ENCODE measurements at regions not wholly inside any gene's neighbourhood (a gene's known extent, or its start where the extent isn't known, plus 50 kb on each side); places are given as distances from the start of the nearest gene placed in this dataset.

GRCh38 chr11:69956669-69957190, 121.4 kb upstream of the ANO1 start:
- intact Hi-C loops (cut with DNase I) = no loop called here
- ATAC-seq = no peak
- no peak for DNase-seq

GRCh38 chr11:69957849-69958248, 120.3 kb upstream of the ANO1 start:
- intact Hi-C loops (cut with DNase I) = no loop called here
- DNase-seq = no peak
- ATAC-seq = no peak

- intact Hi-C loops (cut with DNase I) = no loop called here
- ATAC-seq (no peak), DNase-seq (no peak)
Observed at GRCh38 chr11:69958308-69958707, 119.8 kb upstream of the ANO1 start.

- intact Hi-C loops (cut with DNase I) = no loop called here
- DNase-seq (no peak), ATAC-seq (no peak)
Observed at GRCh38 chr11:69959461-69959860, 118.7 kb upstream of the ANO1 start.

- intact Hi-C loops (cut with DNase I) = no loop called here
- ATAC-seq (no peak), DNase-seq (no peak)
Observed at GRCh38 chr11:69961738-69962137, 116.4 kb upstream of the ANO1 start.

GRCh38 chr11:69962152-69962551, 116.0 kb upstream of the ANO1 start:
- ATAC-seq = peak in 1 of 2 donors; percentile 31
- DNase-seq = peak; percentile 52
- intact Hi-C loops (cut with DNase I) = no loop called here

- ATAC-seq (no peak), DNase-seq (no peak)
- intact Hi-C loops (cut with DNase I) = no loop called here
Observed at GRCh38 chr11:69963533-69964246, 114.4 kb upstream of the ANO1 start.

GRCh38 chr11:69964247-69964643, 113.9 kb upstream of the ANO1 start:
- DNase-seq = no peak
- intact Hi-C loops (cut with DNase I) = no loop called here
- ATAC-seq = no peak

GRCh38 chr11:69965821-69966582, 112.1 kb upstream of the ANO1 start:
- no peak for ATAC-seq
- DNase-seq = no peak

GRCh38 chr11:69966583-69966835, 111.6 kb upstream of the ANO1 start:
- intact Hi-C loops (cut with DNase I) = no loop called here
- DNase-seq (no peak), ATAC-seq (no peak)

More at GRCh38 chr11:69965821-69966582, 112.1 kb upstream of the ANO1 start:
- intact Hi-C loops (cut with DNase I) = no loop called here

GRCh38 chr11:69966910-69967483, 111.1 kb upstream of the ANO1 start:
- no peak for ATAC-seq
- no peak for DNase-seq
- intact Hi-C loops (cut with DNase I) = no loop called here

- ATAC-seq (no peak), DNase-seq (no peak)
- intact Hi-C loops (cut with DNase I) = no loop called here
Observed at GRCh38 chr11:69967484-69967883, 110.6 kb upstream of the ANO1 start.

- peak in 1 of 2 donors; percentile 47 for ATAC-seq
- intact Hi-C loops (cut with DNase I) = no loop called here
- DNase-seq = peak; percentile 46
Observed at GRCh38 chr11:69968396-69969347, 109.4 kb upstream of the ANO1 start.

- intact Hi-C loops (cut with DNase I) = no loop called here
- DNase-seq = no peak
- ATAC-seq = no peak
Observed at GRCh38 chr11:69969890-69970784, 108.0 kb upstream of the ANO1 start.

GRCh38 chr11:69970785-69971535, 107.2 kb upstream of the ANO1 start:
- DNase-seq = no peak
- no peak for ATAC-seq
- intact Hi-C loops (cut with DNase I) = no loop called here

GRCh38 chr11:69971741-69972140, 106.4 kb upstream of the ANO1 start:
- intact Hi-C loops (cut with DNase I) = no loop called here
- ATAC-seq (no peak), DNase-seq (no peak)

GRCh38 chr11:69972351-69972802, 105.7 kb upstream of the ANO1 start:
- intact Hi-C loops (cut with DNase I) = no loop called here
- no peak for ATAC-seq
- DNase-seq = no peak

GRCh38 chr11:69974528-69974927, 103.6 kb upstream of the ANO1 start:
- no peak for ATAC-seq
- DNase-seq = no peak

More at GRCh38 chr11:69974528-69974927, 103.6 kb upstream of the ANO1 start:
- intact Hi-C loops (cut with DNase I) = no loop called here

Measured in left cardiac atrium (tissue), 4 donors.